Liver (tissue), 3 donors: ENCODE measurements at regions not wholly inside any gene's neighbourhood (a gene's known extent, or its start where the extent isn't known, plus 50 kb on each side); places are given as distances from the start of the nearest gene placed in this dataset.

Source experiments
- ATF3 ChIP-seq: IDR thresholded peaks from 2 replicates; pipeline ENCODE4 v1.6.1; 2016; ENCODE audit warnings: antibody characterized with exemption
- EGR1 ChIP-seq, 2 donors: IDR thresholded peaks; 2 replicates each; pipeline ENCODE4 v1.6.1; 2016 to 2018; ENCODE audit warnings: antibody characterized with exemption in 2 of 2, low read depth in 2 of 2
- GABPA ChIP-seq, 2 donors: IDR thresholded peaks in 1 of 2; conservative IDR thresholded peaks in 1 of 2; 2 replicates each; pipeline ENCODE4 v1.6.1; 2016; ENCODE audit warnings: antibody characterized with exemption in 2 of 2, mild to moderate bottlenecking in 1 of 2, moderate library complexity in 1 of 2
- MAX ChIP-seq: IDR thresholded peaks from 2 replicates; pipeline ENCODE4 v1.6.1; 2016; ENCODE audit warnings: antibody characterized with exemption
- RAD21 ChIP-seq, 2 donors: IDR thresholded peaks; 2 replicates each; pipeline ENCODE4 v1.6.1; 2016; ENCODE audit warnings: antibody characterized with exemption in 2 of 2, mild to moderate bottlenecking in 2 of 2
- TAF1 ChIP-seq: conservative IDR thresholded peaks from 2 replicates; pipeline ENCODE4 v1.6.1; 2016; ENCODE audit warnings: antibody characterized with exemption, mild to moderate bottlenecking
- YY1 ChIP-seq: IDR thresholded peaks from 2 replicates; pipeline ENCODE4 v1.6.1; 2016; ENCODE audit warnings: antibody characterized with exemption, mild to moderate bottlenecking
- ZBTB33 ChIP-seq: IDR thresholded peaks from 2 replicates; pipeline ENCODE4 v1.6.1; 2016; ENCODE audit warnings: antibody characterized with exemption
- TF ChIP-seq, protein P1 (sequence below): fragments of 150-350 bp; IDR thresholded peaks from 2 replicates; pipeline ENCODE4 v1.5.1; 2017; ENCODE audit warnings: improper control_type of control experiment, low read depth, low read length; ENCODE audit not compliant: missing input control
- donor health status: healthy.
- donor health status: healthy.

DNA sequence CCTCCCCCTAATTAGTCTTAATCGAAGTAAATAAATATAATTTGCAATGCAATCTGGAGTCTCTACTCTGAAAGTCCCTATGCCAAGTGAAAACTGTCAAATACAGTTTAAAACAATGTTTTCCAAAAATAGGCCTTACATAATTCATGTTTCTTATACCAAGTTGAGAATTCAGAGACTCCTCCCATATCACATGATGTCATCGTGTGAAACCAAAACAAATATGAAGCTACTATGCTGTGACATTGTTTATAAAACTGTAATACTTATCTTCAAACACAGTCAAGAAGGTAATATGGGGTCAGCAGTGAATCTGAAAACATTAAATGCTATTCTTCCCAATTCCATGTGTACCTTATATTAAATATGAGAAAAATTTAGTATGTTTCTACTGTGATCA lies 940.2 kb upstream of the FANCL start:
- TF ChIP-seq ATF3 (no peak), RAD21 (IDR thresholded peaks at IDR 0.05) (no peak), TAF1 (no peak), GABPA (IDR thresholded peaks at IDR 0.05 in 1 of 2, conservative IDR thresholded peaks at IDR 0.05 in 1 of 2) (no peak), MAX (no peak), YY1 (no peak), ZBTB33 (no peak), EGR1 (IDR thresholded peaks at IDR 0.05; ENCODE audit: low read depth in 2 of 2) (no peak)
- TF ChIP-seq, protein P1, sequence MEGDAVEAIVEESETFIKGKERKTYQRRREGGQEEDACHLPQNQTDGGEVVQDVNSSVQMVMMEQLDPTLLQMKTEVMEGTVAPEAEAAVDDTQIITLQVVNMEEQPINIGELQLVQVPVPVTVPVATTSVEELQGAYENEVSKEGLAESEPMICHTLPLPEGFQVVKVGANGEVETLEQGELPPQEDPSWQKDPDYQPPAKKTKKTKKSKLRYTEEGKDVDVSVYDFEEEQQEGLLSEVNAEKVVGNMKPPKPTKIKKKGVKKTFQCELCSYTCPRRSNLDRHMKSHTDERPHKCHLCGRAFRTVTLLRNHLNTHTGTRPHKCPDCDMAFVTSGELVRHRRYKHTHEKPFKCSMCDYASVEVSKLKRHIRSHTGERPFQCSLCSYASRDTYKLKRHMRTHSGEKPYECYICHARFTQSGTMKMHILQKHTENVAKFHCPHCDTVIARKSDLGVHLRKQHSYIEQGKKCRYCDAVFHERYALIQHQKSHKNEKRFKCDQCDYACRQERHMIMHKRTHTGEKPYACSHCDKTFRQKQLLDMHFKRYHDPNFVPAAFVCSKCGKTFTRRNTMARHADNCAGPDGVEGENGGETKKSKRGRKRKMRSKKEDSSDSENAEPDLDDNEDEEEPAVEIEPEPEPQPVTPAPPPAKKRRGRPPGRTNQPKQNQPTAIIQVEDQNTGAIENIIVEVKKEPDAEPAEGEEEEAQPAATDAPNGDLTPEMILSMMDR, result no peak
